ENCODE measurements at regions not wholly inside any gene's neighbourhood (a gene's known extent, or its start where the extent isn't known, plus 50 kb on each side); places are given as distances from the start of the nearest gene placed in this dataset.

DNA sequence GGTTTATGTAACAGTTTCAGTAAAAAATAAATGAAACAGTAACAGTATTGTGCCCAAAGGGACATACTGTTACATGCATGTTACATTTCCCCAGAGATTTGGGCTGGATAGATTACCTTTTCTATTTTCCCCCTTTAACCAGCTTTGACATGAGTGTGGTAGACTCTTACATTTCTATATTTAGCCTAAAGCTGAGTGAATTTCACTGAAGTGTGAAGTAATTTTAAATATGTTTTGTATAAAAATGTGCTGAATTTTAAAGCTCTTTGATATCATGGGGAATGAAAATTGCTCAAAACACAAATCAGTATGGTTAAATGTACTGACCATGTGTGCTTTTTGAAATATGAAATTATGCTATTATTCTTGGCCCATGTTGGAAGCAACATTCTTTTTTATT lies 122.3 kb upstream of the CDH10 start:
- intact Hi-C loops (cut with DNase I) = no loop called here
- DNase-seq = no peak

DNA sequence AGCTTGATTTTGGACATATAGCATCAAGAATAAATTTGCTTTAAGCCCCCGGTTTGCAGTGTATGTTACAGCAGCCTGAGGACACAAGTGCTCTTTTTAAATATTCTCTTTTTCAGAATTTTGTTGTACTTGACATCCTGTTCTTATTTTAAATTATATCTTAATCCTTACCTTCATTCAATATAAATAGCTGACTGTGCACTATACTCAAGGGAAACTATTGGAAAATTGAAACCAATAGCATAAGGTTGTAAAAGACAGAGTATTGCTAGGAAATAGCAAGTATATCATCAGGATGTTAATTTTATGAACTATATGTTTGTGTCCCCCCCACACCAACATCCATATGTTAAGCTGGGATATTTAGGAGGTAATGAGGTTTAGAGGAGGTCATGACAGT lies 120.4 kb upstream of the CDH10 start:
- no peak for DNase-seq
- intact Hi-C loops (cut with DNase I) = no loop called here

DNA sequence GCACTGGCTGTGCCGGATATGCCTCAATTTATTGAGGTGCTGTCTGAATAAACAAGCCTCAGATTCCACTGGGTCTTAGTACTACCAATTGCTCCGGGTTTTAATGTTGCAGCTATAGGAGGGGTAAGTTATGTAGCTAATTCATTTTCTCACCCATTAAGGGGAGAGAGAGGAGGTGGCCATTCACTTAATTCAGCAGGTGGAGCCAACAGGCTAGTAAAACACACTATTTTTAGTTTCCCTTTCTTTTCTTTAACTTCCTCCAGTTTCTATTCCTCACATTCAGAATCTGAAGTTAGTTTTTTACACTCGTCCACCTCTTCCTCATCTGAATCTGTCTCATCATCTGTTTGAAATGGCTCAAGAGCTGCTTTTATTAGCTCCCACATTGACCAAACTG lies 105.6 kb upstream of the CDH10 start:
- intact Hi-C loops (cut with DNase I) = no loop called here

DNA sequence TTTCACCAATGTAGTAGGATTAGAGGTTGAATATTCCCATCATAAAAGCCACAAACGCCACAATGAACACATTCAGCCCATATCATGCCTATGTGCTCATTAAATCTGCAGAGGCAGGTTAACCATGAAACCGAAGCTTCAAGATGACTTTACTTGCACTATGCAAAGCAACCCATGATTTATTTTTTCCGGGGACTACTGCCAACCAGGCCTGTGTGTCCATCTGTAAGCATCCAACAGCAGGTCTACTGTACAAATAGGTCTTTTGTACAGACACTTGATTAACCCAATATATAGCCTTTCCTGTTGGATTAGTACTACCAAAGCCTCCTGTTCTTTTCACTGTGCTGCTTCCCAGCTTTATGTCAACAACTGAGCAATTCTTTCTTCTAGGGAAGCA lies 104.9 kb upstream of the CDH10 start:
- intact Hi-C loops (cut with DNase I) = no loop called here
- no peak for DNase-seq

More for the DNA sequence above, 105.6 kb upstream of the CDH10 start:
- no peak for DNase-seq

DNA sequence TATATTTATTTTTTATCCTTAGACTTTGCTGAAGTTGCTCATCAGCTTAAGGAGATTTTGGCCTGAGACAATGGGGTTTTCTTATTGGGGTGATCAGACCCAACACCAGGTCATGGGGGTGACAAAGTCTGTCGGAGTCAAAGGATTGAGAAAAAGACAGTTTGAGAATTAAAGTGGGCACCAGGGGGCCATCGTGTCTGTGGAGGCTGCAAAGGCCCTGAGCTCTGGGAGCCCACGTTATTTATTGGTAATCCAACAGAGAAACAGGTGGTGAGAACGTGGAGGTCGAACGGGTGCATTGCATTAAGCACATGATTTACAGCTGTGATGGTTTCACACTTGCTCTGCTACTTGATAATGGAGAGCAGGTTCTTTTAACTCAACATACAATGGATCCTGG lies 102.5 kb upstream of the CDH10 start:
- intact Hi-C loops (cut with DNase I) = no loop called here
- no peak for DNase-seq

DNA sequence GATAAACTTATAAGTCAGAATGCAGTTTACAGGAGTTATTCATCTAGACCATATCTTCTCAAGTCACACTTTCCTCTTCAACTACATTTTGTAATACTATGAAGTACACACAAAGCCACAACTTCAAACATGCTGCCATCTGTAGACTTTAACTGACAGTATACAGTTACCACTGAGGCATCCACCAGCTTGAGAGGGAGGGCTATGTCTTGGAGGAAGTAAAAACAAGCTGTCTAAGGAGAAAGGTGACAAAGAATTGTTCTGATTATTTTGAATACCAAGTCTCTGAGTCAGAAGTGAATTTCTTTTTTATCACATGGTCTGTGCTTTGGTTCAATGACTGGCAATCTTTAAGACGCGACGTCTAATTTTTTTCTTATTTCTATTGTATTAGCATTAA lies 97.6 kb upstream of the CDH10 start:
- intact Hi-C loops (cut with DNase I) = no loop called here
- DNase-seq = no peak

DNA sequence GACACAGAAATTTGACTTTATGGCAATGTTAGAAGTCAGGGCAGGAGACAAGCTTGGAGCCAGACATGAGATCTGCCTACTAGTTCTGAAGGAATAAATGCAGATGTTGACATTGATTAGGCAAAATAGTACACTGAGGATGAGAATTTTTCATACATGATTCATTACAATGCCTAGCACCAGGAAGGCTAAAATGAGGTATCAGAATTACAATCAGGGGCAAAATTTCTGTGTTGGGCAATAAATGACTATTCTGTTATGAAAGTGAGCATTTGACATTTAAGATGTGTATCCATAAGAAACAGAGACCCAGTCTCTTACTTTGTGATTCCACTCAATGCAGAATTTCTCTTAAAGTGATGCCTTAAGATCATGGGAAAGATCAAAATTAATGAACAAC lies 92.4 kb upstream of the CDH10 start:
- DNase-seq = no peak
- intact Hi-C loops (cut with DNase I) = no loop called here

DNA sequence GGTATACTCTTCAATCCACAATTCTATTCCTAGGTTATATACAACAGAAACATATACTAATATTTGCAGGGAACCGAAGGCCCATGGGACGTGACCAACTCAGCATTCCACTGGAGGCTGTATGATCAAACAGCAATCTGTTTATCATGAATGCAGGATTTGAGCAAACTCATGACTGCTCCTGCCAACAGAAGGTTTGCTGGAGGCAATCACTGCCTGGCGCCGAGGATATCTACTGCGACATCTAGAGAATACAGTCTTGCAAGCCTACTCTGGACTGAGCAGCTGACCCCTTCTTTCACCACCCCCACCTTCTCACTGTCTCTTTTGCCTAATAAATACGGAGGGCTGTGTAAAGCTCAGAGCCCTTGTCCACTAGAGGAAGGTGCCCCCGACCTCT lies 90.5 kb upstream of the CDH10 start:
- intact Hi-C loops (cut with DNase I) = no loop called here
- DNase-seq = no peak

DNA sequence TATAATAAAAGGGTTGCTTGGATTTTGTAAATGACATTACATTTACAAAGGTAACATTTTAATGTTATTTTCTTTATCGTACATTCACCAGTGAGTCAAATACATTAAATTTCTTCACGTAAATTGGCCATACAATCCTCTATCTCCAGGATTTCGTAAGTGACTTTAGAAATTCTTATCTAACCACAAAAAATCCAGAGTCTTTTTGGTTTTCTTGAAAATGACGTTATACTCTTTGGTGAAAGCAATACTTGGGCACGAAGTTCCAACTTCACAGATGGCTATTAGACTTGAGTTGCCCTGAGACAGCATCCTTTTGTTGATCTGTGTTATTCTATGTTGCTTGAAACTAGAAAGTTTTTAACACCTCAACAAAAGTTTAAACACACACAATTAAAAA lies 87.4 kb upstream of the CDH10 start:
- no peak for DNase-seq
- intact Hi-C loops (cut with DNase I) = no loop called here

DNA sequence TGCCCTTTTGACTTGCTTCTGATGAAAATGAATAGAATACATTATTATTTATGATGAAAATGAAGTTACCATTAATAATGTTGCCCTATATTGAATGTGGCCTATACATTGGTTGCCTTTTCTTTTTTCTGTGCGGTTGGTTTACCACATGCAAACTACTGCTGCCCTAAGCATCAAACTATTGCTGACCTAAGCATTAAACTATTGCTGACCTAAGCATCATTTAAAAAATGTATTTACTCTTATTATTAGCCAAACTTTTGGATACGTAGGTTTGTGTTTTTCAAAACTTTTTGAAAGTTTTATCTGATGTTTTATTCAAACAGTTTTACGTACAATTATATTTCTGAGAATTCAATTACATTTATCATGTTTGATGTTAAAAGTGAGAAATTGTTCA lies 76.0 kb upstream of the CDH10 start:
- no peak for DNase-seq
- intact Hi-C loops (cut with DNase I) = no loop called here

DNA sequence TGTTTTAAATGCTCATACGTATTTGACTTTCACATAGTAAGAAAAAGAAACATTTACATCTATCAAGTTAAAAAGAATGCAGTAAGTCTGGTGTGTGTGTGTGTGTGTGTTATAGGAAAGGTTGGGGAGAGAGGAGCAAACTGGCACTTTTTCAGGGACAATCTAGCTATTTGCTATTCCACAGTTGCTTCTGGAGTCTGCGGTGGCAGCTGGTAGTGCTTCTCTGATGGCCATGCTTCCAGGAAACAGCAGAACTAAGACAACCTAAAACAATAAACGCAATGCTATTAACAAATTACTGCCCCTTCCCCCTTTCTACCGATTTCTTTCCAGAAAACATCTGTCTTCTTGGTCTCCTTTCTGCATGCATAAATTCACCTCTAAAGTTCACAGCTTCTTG lies 70.0 kb upstream of the CDH10 start:
- DNase-seq = peak in 4 of 10 donors; percentile 15 to 81 (median 24)
- intact Hi-C loops (cut with DNase I) = no loop called here

DNA sequence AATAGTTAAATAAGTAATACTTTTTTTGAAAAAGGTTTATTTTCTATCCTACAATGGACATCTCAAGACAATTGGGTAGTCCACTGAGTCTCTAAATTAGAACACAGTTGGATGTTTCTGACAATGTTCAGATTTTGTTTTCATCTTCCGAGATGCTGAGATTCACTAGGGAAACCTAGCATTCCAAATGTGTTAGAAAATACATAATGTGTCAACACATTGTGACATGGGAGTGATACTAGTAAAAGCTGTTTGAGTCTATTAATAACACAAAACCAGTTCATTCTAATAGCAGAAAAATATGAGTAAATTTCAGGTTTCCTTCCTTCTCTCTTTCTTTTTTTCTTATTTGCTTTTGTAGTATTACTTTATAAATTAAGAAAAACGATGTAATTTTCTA lies 68.2 kb upstream of the CDH10 start:
- intact Hi-C loops (cut with DNase I) = no loop called here
- DNase-seq = no peak

DNA sequence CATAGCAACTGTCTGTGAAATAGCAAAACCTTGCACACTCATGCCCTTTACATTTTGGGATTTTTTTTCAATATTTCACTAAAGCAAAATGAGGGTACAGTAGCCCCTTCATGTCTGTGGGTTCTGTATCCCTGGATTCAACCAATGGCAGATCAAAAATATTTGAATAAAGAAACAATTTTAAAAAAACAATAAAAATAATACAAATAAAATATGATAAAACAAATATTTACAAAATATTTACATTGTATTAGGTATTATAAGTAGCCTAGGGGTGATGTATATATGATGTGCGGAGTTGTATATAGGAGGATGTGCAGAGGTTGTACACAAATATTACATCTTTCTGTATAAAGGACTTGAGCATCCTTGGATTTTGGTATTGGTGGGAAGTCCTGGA lies 67.3 kb upstream of the CDH10 start:
- no peak for DNase-seq
- intact Hi-C loops (cut with DNase I) = no loop called here

DNA sequence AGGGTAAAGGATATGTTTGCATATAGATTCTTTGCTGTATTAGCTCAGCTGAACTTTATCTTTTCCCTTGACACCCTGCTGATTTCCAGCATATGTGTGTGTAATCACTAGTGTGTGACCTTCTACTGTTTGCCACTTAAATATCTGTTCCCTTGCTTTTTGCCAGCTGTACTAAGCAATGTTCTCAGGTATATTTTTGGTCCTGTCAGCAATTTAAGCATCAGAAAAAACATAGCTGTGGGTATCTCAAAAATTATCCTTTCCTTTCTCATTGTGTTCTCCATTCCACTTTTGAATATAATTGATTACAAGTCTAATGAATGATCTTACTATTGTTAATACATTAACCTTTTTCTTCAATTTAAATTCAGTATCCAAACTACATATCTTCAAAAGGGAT lies 59.2 kb upstream of the CDH10 start:
- intact Hi-C loops (cut with DNase I) = no loop called here
- DNase-seq = no peak
